Astrocyte (in vitro differentiated cells and primary cell): ENCODE measurements at regions not wholly inside any gene's neighbourhood (a gene's known extent, or its start where the extent isn't known, plus 50 kb on each side); places are given as distances from the start of the nearest gene placed in this dataset.

Experiments used
- DNase-seq: peaks from one replicate; pipeline ENCODE4 v3.0.0-alpha.2; 2010; ENCODE audit warnings: low read depth
- FAIRE-seq: peaks from 2 replicates; lab custom pipeline; 2011; peaks lifted over from hg19 to GRCh38; lab: Jason Lieb, UNC
- H2AFZ ChIP-seq: 2 replicates; pipeline ENCODE4 v1.6.0; 2012; ENCODE audit warnings: low read depth, low read length, inconsistent platforms
- H3K27ac ChIP-seq: 2 replicates; pipeline ENCODE4 v1.5.1; 2011; ENCODE audit warnings: low read depth, low read length, inconsistent platforms
- H3K27me3 ChIP-seq: 2 replicates; pipeline ENCODE4 v1.6.0; 2011; ENCODE audit warnings: low read length, inconsistent platforms; ENCODE audit not compliant: insufficient read depth
- H3K36me3 ChIP-seq: 2 replicates; pipeline ENCODE4 v1.5.1; 2011; ENCODE audit warnings: low read length, inconsistent platforms; ENCODE audit not compliant: insufficient read depth
- H3K4me1 ChIP-seq: 2 replicates; pipeline ENCODE4 v1.5.1; 2011; ENCODE audit warnings: low read length, inconsistent platforms; ENCODE audit not compliant: insufficient read depth
- H3K4me2 ChIP-seq: 2 replicates; pipeline ENCODE4 v1.6.0; 2012; ENCODE audit warnings: low read length, inconsistent platforms
- H3K4me3 ChIP-seq: 2 replicates; pipeline ENCODE4 v1.5.1; 2011; ENCODE audit warnings: low read depth, mild to moderate bottlenecking, low read length, inconsistent platforms; ENCODE audit not compliant: insufficient read depth
- H3K79me2 ChIP-seq: 2 replicates; pipeline ENCODE4 v1.6.0; 2012; ENCODE audit warnings: mild to moderate bottlenecking, low read length, inconsistent platforms; ENCODE audit not compliant: insufficient read depth
- H3K9ac ChIP-seq: 2 replicates; pipeline ENCODE4 v1.6.0; 2012; ENCODE audit warnings: mild to moderate bottlenecking, low read length, inconsistent platforms
- H3K9me3 ChIP-seq: 2 replicates; pipeline ENCODE4 v1.5.1; 2012; ENCODE audit warnings: low read depth, mild to moderate bottlenecking, low read length, inconsistent platforms; ENCODE audit not compliant: insufficient read depth
- H4K20me1 ChIP-seq: 2 replicates; pipeline ENCODE4 v1.6.0; 2012; ENCODE audit warnings: low read length, inconsistent platforms; ENCODE audit not compliant: insufficient read depth
- H3K27ac Mint-ChIP-seq: one replicate; pipeline ENCODE4 v1.8.0; 2021; ENCODE audit warnings: mild to moderate bottlenecking, mixed read lengths; ENCODE audit not compliant: unreplicated experiment
- H3K27me3 Mint-ChIP-seq: one replicate; pipeline ENCODE4 v1.8.0; 2021; ENCODE audit warnings: low read depth, mixed read lengths; ENCODE audit not compliant: unreplicated experiment
- H3K36me3 Mint-ChIP-seq: one replicate; pipeline ENCODE4 v1.8.0; 2021; ENCODE audit warnings: low read depth, mixed read lengths; ENCODE audit not compliant: unreplicated experiment
- H3K4me1 Mint-ChIP-seq: one replicate; pipeline ENCODE4 v1.8.0; 2021; ENCODE audit warnings: low read depth, mixed read lengths; ENCODE audit not compliant: unreplicated experiment
- H3K4me3 Mint-ChIP-seq: one replicate; pipeline ENCODE4 v1.8.0; 2021; ENCODE audit warnings: mild to moderate bottlenecking, moderate library complexity, mixed read lengths; ENCODE audit not compliant: unreplicated experiment
- H3K9me3 Mint-ChIP-seq: one replicate; pipeline ENCODE4 v1.8.0; 2021; ENCODE audit warnings: mild to moderate bottlenecking, mixed read lengths; ENCODE audit not compliant: unreplicated experiment
- CTCF ChIP-seq: IDR thresholded peaks from 2 replicates; pipeline ENCODE4 v1.5.1; 2011; ENCODE audit warnings: low read depth, mild to moderate bottlenecking, inconsistent platforms, low read length, moderate library complexity; ENCODE audit not compliant: insufficient read depth
- EZH2 ChIP-seq: IDR thresholded peaks from 2 replicates; pipeline ENCODE4 v1.6.1; 2012; ENCODE audit warnings: mild to moderate bottlenecking, low read length, inconsistent platforms; ENCODE audit not compliant: insufficient read depth

GRCh38 chr17:57174591-57174990, 81.7 kb upstream of the MSI2 start:
- H3K4me1 Mint-ChIP-seq, result no peaks in the 10 kb centered on the region
- H3K27ac Mint-ChIP-seq, result no peak overlapping the region

GRCh38 chr17:57178839-57179238, 77.5 kb upstream of the MSI2 start:
- Histone ChIP-seq H3K4me1 (no peaks in the 10 kb centered on the region), H3K4me3 (no peak overlapping the region), H3K27ac (no peak overlapping the region), H3K27me3 (peaks cover 2% of the 10 kb centered on the region), H3K9ac (no peak overlapping the region), H3K4me2 (no peak overlapping the region), H4K20me1 (no peaks in the 10 kb centered on the region), H3K79me2 (no peaks in the 10 kb centered on the region), H3K9me3 (no peaks in the 10 kb centered on the region), H2AFZ (no peak overlapping the region), H3K36me3 (no peaks in the 10 kb centered on the region)
- no peaks in the 10 kb centered on the region for H3K9me3 Mint-ChIP-seq
- H3K4me1 Mint-ChIP-seq, result no peaks in the 10 kb centered on the region
- H3K27me3 Mint-ChIP-seq, result peaks cover 10% of the 10 kb centered on the region
- TF ChIP-seq CTCF, result no peak
- TF ChIP-seq EZH2, result no peak
- H3K4me3 Mint-ChIP-seq, result no peak overlapping the region
- H3K36me3 Mint-ChIP-seq, result no peaks in the 10 kb centered on the region
- no peak for DNase-seq
- FAIRE-seq, result no peak
- H3K27ac Mint-ChIP-seq, result no peak overlapping the region

More at GRCh38 chr17:57174591-57174990, 81.7 kb upstream of the MSI2 start:
- Mint-ChIP-seq H3K27me3 (peaks cover 17% of the 10 kb centered on the region), H3K9me3 (peaks cover 3% of the 10 kb centered on the region), H3K36me3 (peaks cover 2% of the 10 kb centered on the region), H3K4me3 (no peak overlapping the region)
- Histone ChIP-seq H4K20me1 (no peaks in the 10 kb centered on the region), H3K4me3 (no peak overlapping the region), H3K36me3 (no peaks in the 10 kb centered on the region), H3K27me3 (peaks cover 7% of the 10 kb centered on the region), H3K9me3 (no peaks in the 10 kb centered on the region), H3K27ac (no peak overlapping the region), H3K79me2 (no peaks in the 10 kb centered on the region), H2AFZ (no peak overlapping the region), H3K4me1 (no peaks in the 10 kb centered on the region), H3K4me2 (no peak overlapping the region), H3K9ac (no peak overlapping the region)
- FAIRE-seq (no peak), DNase-seq (no peak)
- TF ChIP-seq EZH2, result no peak
- TF ChIP-seq CTCF, result no peak

DNA sequence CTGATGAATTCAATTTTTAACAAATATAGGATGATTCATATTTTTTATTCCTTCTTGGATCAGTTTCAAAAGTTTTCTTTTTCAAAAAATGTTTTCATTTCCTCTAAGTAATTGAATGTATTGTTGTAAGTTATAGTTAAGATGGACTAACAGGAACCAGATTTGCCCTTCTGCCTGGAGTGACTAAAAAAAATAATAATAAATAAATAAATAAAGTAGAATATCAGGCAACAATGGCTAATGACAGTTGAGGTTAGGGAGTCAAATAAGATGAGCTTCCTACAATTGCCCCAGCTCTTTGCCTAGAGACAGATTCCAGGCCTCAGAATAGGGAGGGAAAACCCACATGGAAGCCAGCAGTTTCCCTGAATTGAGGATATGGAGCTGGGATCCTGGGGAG, 73.7 kb upstream of the MSI2 start:
- Histone ChIP-seq H3K4me3 (no peak overlapping the region), H2AFZ (no peak overlapping the region), H3K27me3 (no peaks in the 10 kb centered on the region), H3K27ac (no peak overlapping the region), H3K79me2 (no peaks in the 10 kb centered on the region), H4K20me1 (no peaks in the 10 kb centered on the region), H3K9ac (no peak overlapping the region), H3K9me3 (no peaks in the 10 kb centered on the region), H3K4me1 (no peaks in the 10 kb centered on the region), H3K36me3 (no peaks in the 10 kb centered on the region), H3K4me2 (no peak overlapping the region)
- TF ChIP-seq CTCF (no peak), EZH2 (no peak)
- H3K27me3 Mint-ChIP-seq, result peaks cover 6% of the 10 kb centered on the region
- no peak overlapping the region for H3K4me3 Mint-ChIP-seq
- DNase-seq, result no peak
- no peaks in the 10 kb centered on the region for H3K4me1 Mint-ChIP-seq
- H3K27ac Mint-ChIP-seq, result no peak overlapping the region
- H3K9me3 Mint-ChIP-seq, result no peaks in the 10 kb centered on the region
- FAIRE-seq, result no peak
- H3K36me3 Mint-ChIP-seq, result no peaks in the 10 kb centered on the region
